Activated CD4-positive, alpha-beta memory T cell treated with anti-CD3 and anti-CD28 coated beads, Interleukin-2, amount 10 ng/mL, durations not matched to agents 7 days and 5 days (primary cell): ENCODE measurements at regions not wholly inside any gene's neighbourhood (a gene's known extent, or its start where the extent isn't known, plus 50 kb on each side); places are given as distances from the start of the nearest gene placed in this dataset.
"Not testable (repeated sequence)": the region's sequence is repeated elsewhere in the genome, so short reads cannot be mapped to it uniquely, and the experiment has no call there.

ENCODE experiments used
- CTCF ChIA-PET: fragments of 350-600 bp; sonication (Branson Sonifier 250); formaldehyde crosslinking; loops from one replicate; lab custom pipeline; 2021; ENCODE audit warnings: antibody characterized with exemption, inconsistent platforms; lab: Charles Lee
- POLR2A ChIA-PET: fragments of 350-600 bp; sonication (Branson Sonifier 250); formaldehyde crosslinking; loops from one replicate; lab custom pipeline; 2021; ENCODE audit warnings: antibody characterized with exemption; lab: Charles Lee
- DNase-seq: peaks from one replicate; pipeline ENCODE4 v3.0.0-alpha.2; 2020
- H3K27ac Mint-ChIP-seq: one replicate; pipeline ENCODE4 v1.8.0; 2021; ENCODE audit warnings: mild to moderate bottlenecking, mixed read lengths
- H3K27me3 Mint-ChIP-seq: one replicate; pipeline ENCODE4 v1.8.0; 2021; ENCODE audit warnings: mixed read lengths
- H3K36me3 Mint-ChIP-seq: one replicate; pipeline ENCODE4 v1.8.0; 2021; ENCODE audit warnings: low read depth, mixed read lengths
- H3K4me1 Mint-ChIP-seq: one replicate; pipeline ENCODE4 v1.8.0; 2021; ENCODE audit warnings: mixed read lengths
- H3K4me3 Mint-ChIP-seq: one replicate; pipeline ENCODE4 v1.8.0; 2021; ENCODE audit warnings: mild to moderate bottlenecking, mixed read lengths
- H3K9me3 Mint-ChIP-seq: one replicate; pipeline ENCODE4 v1.8.0; 2021; ENCODE audit warnings: mixed read lengths

GRCh38 chr15:45858491-45858890 lies 223.7 kb downstream of the SQOR start:
- no peaks in the 10 kb centered on the region for H3K9me3 Mint-ChIP-seq
- H3K36me3 Mint-ChIP-seq: no peaks in the 10 kb centered on the region
- no peaks in the 10 kb centered on the region for H3K4me1 Mint-ChIP-seq
- POLR2A ChIA-PET: no interaction called here
- no peaks in the 10 kb centered on the region for H3K27me3 Mint-ChIP-seq
- H3K4me3 Mint-ChIP-seq: no peak overlapping the region
- no peak overlapping the region for H3K27ac Mint-ChIP-seq
- CTCF ChIA-PET: no interaction called here
- no peak for DNase-seq

GRCh38 chr15:45862034-45862433 lies 227.2 kb downstream of the SQOR start:
- POLR2A ChIA-PET: no interaction called here
- H3K27me3 Mint-ChIP-seq: no peaks in the 10 kb centered on the region
- CTCF ChIA-PET: interaction anchor here (0.6 kb wide), 1 partner anchor 28 kb away, joined by 3 read pairs; no protein-coding TSS in a partner anchor
- H3K4me3 Mint-ChIP-seq: no peak overlapping the region
- H3K27ac Mint-ChIP-seq: no peak overlapping the region
- no peaks in the 10 kb centered on the region for H3K9me3 Mint-ChIP-seq
- H3K36me3 Mint-ChIP-seq: no peaks in the 10 kb centered on the region
- no peaks in the 10 kb centered on the region for H3K4me1 Mint-ChIP-seq
- no peak for DNase-seq

- ChIA-PET POLR2A (no interaction called here), CTCF (no interaction called here)
- Mint-ChIP-seq H3K36me3 (no peaks in the 10 kb centered on the region), H3K4me3 (no peak overlapping the region), H3K4me1 (no peaks in the 10 kb centered on the region), H3K9me3 (peaks cover 2% of the 10 kb centered on the region), H3K27ac (no peak overlapping the region), H3K27me3 (no peaks in the 10 kb centered on the region)
- no peak for DNase-seq
Measured at GRCh38 chr15:45863881-45864580, 229.2 kb downstream of the SQOR start.

GRCh38 chr15:45866616-45867015 lies 231.8 kb downstream of the SQOR start:
- Mint-ChIP-seq H3K4me3 (no peak overlapping the region), H3K4me1 (no peaks in the 10 kb centered on the region), H3K27me3 (no peaks in the 10 kb centered on the region), H3K27ac (no peak overlapping the region), H3K9me3 (peaks cover 7% of the 10 kb centered on the region), H3K36me3 (no peaks in the 10 kb centered on the region)
- no peak for DNase-seq
- ChIA-PET CTCF (no interaction called here), POLR2A (no interaction called here)

GRCh38 chr15:45867281-45867680 lies 232.5 kb downstream of the SQOR start:
- ChIA-PET POLR2A (no interaction called here), CTCF (no interaction called here)
- H3K4me3 Mint-ChIP-seq: no peak overlapping the region
- peaks cover 11% of the 10 kb centered on the region for H3K9me3 Mint-ChIP-seq
- DNase-seq: no peak
- no peak overlapping the region for H3K27ac Mint-ChIP-seq
- H3K36me3 Mint-ChIP-seq: no peaks in the 10 kb centered on the region
- H3K4me1 Mint-ChIP-seq: no peaks in the 10 kb centered on the region
- no peaks in the 10 kb centered on the region for H3K27me3 Mint-ChIP-seq

GRCh38 chr15:45868109-45868691 lies 233.4 kb downstream of the SQOR start:
- POLR2A ChIA-PET: no interaction called here
- no peak overlapping the region for H3K27ac Mint-ChIP-seq
- no peak for DNase-seq

GRCh38 chr15:45869034-45869668 lies 234.3 kb downstream of the SQOR start:
- POLR2A ChIA-PET: no interaction called here
- Mint-ChIP-seq H3K36me3 (no peaks in the 10 kb centered on the region), H3K9me3 (peaks cover 16% of the 10 kb centered on the region), H3K4me3 (no peak overlapping the region), H3K27ac (no peak overlapping the region), H3K4me1 (no peaks in the 10 kb centered on the region), H3K27me3 (no peaks in the 10 kb centered on the region)
- DNase-seq: no peak
- CTCF ChIA-PET: no interaction called here

More at GRCh38 chr15:45868109-45868691, 233.4 kb downstream of the SQOR start:
- Mint-ChIP-seq H3K27me3 (no peaks in the 10 kb centered on the region), H3K4me1 (no peaks in the 10 kb centered on the region), H3K9me3 (peaks cover 16% of the 10 kb centered on the region), H3K4me3 (no peak overlapping the region), H3K36me3 (no peaks in the 10 kb centered on the region)
- CTCF ChIA-PET: no interaction called here

- no peak overlapping the region for H3K4me3 Mint-ChIP-seq
- no peaks in the 10 kb centered on the region for H3K27me3 Mint-ChIP-seq
- no peaks in the 10 kb centered on the region for H3K4me1 Mint-ChIP-seq
- no peak overlapping the region for H3K27ac Mint-ChIP-seq
- DNase-seq: no peak
- peaks cover 16% of the 10 kb centered on the region for H3K9me3 Mint-ChIP-seq
- ChIA-PET POLR2A (no interaction called here), CTCF (no interaction called here)
- H3K36me3 Mint-ChIP-seq: no peaks in the 10 kb centered on the region
Measured at GRCh38 chr15:45871121-45871855, 236.5 kb downstream of the SQOR start.

- CTCF ChIA-PET: no interaction called here
- no peaks in the 10 kb centered on the region for H3K4me1 Mint-ChIP-seq
- H3K9me3 Mint-ChIP-seq: peaks cover 16% of the 10 kb centered on the region
- DNase-seq: no peak
- H3K27ac Mint-ChIP-seq: no peak overlapping the region
- no peaks in the 10 kb centered on the region for H3K36me3 Mint-ChIP-seq
- no peaks in the 10 kb centered on the region for H3K27me3 Mint-ChIP-seq
- no peak overlapping the region for H3K4me3 Mint-ChIP-seq
- POLR2A ChIA-PET: no interaction called here
Measured at GRCh38 chr15:45873781-45874180, 239.0 kb downstream of the SQOR start.

GRCh38 chr15:45874566-45874965 lies 239.7 kb downstream of the SQOR start:
- H3K27ac Mint-ChIP-seq, POLR2A ChIA-PET, CTCF ChIA-PET, DNase-seq, H3K36me3 Mint-ChIP-seq, H3K4me3 Mint-ChIP-seq, H3K27me3 Mint-ChIP-seq, H3K4me1 Mint-ChIP-seq: not testable (repeated sequence)
- peaks cover 14% of the 10 kb centered on the region for H3K9me3 Mint-ChIP-seq

- Mint-ChIP-seq H3K4me3 (no peak overlapping the region), H3K27ac (no peak overlapping the region), H3K36me3 (no peaks in the 10 kb centered on the region), H3K9me3 (peaks cover 5% of the 10 kb centered on the region), H3K27me3 (no peaks in the 10 kb centered on the region), H3K4me1 (no peaks in the 10 kb centered on the region)
- POLR2A ChIA-PET: no interaction called here
- CTCF ChIA-PET: no interaction called here
- no peak for DNase-seq
Measured at GRCh38 chr15:45884289-45884688, 249.5 kb downstream of the SQOR start.

- Mint-ChIP-seq H3K4me3 (no peak overlapping the region), H3K27ac (no peak overlapping the region), H3K36me3 (no peaks in the 10 kb centered on the region), H3K9me3 (peaks cover 5% of the 10 kb centered on the region), H3K4me1 (no peaks in the 10 kb centered on the region), H3K27me3 (no peaks in the 10 kb centered on the region)
- ChIA-PET CTCF (no interaction called here), POLR2A (no interaction called here)
- DNase-seq: no peak
Measured at GRCh38 chr15:45884755-45885445, 250.1 kb downstream of the SQOR start.

GRCh38 chr15:45885801-45886200 lies 251.0 kb downstream of the SQOR start:
- ChIA-PET POLR2A (no interaction called here), CTCF (no interaction called here)
- peaks cover 5% of the 10 kb centered on the region for H3K9me3 Mint-ChIP-seq
- H3K4me1 Mint-ChIP-seq: no peaks in the 10 kb centered on the region
- no peak overlapping the region for H3K27ac Mint-ChIP-seq
- no peak for DNase-seq
- no peaks in the 10 kb centered on the region for H3K36me3 Mint-ChIP-seq
- H3K27me3 Mint-ChIP-seq: no peaks in the 10 kb centered on the region
- H3K4me3 Mint-ChIP-seq: no peak overlapping the region
